ENCODE measurements at regions not wholly inside any gene's neighbourhood (a gene's known extent, or its start where the extent isn't known, plus 50 kb on each side); places are given as distances from the start of the nearest gene placed in this dataset.

DNA sequence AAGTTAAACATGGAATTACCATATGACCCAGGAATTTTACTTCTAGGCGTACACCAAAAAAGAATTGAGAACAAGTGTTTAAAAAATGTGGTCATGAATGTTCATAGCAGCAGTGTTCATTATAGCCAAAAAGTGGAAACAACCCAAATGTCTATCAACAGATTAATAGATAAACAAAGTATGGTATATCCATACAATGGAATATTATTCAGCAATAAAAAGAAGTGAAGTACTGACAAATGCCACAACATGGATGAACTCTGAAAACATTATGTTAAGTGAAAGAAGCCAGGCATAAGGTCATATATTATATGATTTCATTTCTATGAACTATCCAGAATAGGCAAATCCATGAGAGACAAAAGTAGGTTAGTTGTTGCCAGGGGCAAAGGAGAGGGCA, 141.7 kb upstream of the NAV2 start:
- H3K27ac ChIP-seq, result no peak overlapping the region
- TF ChIP-seq, protein P1, sequence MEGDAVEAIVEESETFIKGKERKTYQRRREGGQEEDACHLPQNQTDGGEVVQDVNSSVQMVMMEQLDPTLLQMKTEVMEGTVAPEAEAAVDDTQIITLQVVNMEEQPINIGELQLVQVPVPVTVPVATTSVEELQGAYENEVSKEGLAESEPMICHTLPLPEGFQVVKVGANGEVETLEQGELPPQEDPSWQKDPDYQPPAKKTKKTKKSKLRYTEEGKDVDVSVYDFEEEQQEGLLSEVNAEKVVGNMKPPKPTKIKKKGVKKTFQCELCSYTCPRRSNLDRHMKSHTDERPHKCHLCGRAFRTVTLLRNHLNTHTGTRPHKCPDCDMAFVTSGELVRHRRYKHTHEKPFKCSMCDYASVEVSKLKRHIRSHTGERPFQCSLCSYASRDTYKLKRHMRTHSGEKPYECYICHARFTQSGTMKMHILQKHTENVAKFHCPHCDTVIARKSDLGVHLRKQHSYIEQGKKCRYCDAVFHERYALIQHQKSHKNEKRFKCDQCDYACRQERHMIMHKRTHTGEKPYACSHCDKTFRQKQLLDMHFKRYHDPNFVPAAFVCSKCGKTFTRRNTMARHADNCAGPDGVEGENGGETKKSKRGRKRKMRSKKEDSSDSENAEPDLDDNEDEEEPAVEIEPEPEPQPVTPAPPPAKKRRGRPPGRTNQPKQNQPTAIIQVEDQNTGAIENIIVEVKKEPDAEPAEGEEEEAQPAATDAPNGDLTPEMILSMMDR (conservative IDR thresholded peaks at IDR 0.05), result no peak

DNA sequence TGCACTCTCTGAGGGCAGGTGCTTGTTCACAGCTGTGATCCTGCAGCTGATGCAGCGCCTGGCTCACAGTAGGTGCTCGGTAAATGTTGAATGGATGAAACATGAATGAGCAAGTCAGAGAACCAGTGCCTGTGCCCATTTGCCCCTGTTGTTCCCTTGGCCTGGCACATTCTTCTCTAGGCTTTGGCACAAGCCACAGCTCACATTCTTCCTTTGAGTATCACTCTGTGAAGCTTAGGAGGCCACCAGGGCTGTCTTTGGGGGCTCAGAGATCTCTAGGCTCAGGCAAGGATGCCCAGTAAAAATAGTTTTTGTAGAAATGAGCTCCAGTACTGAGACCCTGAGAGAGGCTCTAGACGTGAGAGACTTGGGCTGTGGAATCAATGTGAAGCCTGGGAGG, 144.6 kb upstream of the NAV2 start:
- no peak overlapping the region for H3K27ac ChIP-seq

DNA sequence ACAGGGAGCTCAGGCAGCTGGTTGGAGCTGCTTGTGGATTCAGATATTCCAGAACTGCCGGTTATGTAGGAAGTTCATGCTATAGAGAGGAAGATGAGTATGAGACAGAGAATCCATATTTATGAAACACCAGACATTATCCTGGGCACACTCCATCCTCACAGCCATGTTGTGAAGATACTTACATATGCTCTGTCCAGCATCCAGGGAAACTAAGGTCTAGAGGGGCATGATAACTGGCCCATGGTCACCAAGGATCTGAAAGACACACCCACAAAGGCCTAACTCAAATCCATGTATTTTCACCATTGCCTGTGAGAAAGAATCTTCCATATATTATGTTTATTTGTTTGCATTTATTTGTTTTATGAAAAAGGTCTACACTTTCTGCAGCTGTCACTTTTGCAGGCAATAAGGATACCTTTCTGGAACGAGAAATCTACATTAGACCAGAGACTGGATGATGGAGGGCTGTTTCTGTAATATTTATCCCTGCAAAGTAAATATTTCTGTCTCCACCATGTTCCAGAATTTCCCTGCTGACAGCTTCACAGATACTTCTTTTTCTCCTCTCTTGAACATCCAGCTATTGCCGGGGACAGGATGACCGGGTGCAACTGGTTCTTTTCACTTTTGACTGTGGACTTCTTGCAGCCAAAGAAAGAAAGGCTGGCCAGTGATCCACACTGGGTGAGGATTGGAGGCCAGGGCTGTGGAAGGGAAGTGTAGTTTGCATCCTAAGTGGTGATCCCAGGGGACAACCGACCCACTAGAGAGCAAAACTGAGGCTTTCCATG, 145.9 kb upstream of the NAV2 start:
- TF ChIP-seq, protein P1 (conservative IDR thresholded peaks at IDR 0.05), result no peak
- H3K27ac ChIP-seq, result no peak overlapping the region

More for the DNA sequence above, 144.6 kb upstream of the NAV2 start:
- TF ChIP-seq, protein P1 (conservative IDR thresholded peaks at IDR 0.05), result no peak

GRCh38 chr11:19565639-19566038, 147.0 kb upstream of the NAV2 start:
- H3K27ac ChIP-seq, result no peak overlapping the region
- TF ChIP-seq, protein P1 (conservative IDR thresholded peaks at IDR 0.05), result no peak

- TF ChIP-seq, protein P1 (conservative IDR thresholded peaks at IDR 0.05), result no peak
- no peak overlapping the region for H3K27ac ChIP-seq
Measured at GRCh38 chr11:19562156-19562555, 150.5 kb upstream of the NAV2 start.

DNA sequence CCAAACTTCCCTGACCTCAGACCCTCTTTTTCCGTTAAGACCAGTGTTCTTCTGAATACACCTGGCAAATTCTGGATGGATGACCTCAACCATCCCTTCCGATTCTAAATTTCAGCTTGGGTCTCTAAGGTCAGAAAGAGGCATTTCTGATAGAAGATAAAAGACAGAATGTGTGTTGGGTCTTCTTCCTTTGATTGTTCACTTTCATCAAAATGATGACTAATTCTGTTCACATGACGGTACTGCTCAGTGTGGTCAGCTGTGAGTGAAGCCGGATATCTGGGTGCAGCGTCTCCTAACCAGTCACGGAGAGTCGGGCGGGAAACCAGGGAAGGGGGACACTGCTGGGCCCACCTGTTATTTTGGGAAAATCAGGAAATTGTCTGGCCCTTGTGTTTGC, 151.6 kb upstream of the NAV2 start:
- no peak overlapping the region for H3K27ac ChIP-seq
- TF ChIP-seq, protein P1 (conservative IDR thresholded peaks at IDR 0.05), result no peak

DNA sequence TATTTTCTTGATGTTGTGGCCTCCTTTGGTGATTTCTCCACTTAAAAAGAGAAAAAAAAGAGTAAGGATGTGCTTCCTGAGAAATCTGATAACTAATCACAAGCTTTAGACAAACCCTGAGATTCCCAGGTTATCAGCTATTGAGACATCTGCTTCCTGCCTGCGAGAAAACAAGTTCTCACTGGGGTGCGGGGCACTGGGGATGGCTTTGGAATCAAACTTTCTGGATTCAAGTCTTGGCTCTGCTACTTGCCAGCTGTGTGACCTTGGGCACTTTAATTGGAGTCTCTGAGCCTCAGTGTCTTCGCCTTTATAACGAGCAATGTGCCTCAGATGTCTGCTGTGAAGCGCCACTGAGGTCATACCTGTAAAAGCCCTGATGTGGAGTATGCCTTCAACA, 152.5 kb upstream of the NAV2 start:
- no peak overlapping the region for H3K27ac ChIP-seq
- TF ChIP-seq, protein P1 (conservative IDR thresholded peaks at IDR 0.05), result no peak
